ENCODE measurements at regions not wholly inside any gene's neighbourhood (a gene's known extent, or its start where the extent isn't known, plus 50 kb on each side); places are given as distances from the start of the nearest gene placed in this dataset.

- Histone ChIP-seq H3K4me3 (no peak overlapping the region), H2AFZ (ENCODE audit: low read depth, low read length) (no peak overlapping the region), H3K79me2 (ENCODE audit: control insufficient read depth, insufficient read depth, low read length) (no peaks in the 10 kb centered on the region), H3K36me3 (ENCODE audit: control insufficient read depth, insufficient read depth, low read length) (no peaks in the 10 kb centered on the region), H4K20me1 (replicated peaks; ENCODE audit: control insufficient read depth, insufficient read depth, low read length) (no peaks in the 10 kb centered on the region), H3K27ac (ENCODE audit: extremely low read depth, low read depth, low read length) (peak overlapping the region; percentile 39; the same call in 1 of the 3 replicates), H3K4me1 (replicated peaks in 1 of 2; ENCODE audit: control insufficient read depth in 2 of 2, insufficient read depth in 2 of 2, low read length in 2 of 2) (no peaks in the 10 kb centered on the region), H3K27me3 (ENCODE audit: control insufficient read depth in 2 of 2, insufficient read depth in 2 of 2, low read length in 2 of 2) (no peaks in the 10 kb centered on the region), H3K9ac (ENCODE audit: insufficient read depth in 1 of 2, low read depth in 2 of 2, low read length in 2 of 2) (no peak overlapping the region), H3K9me3 (replicated peaks; ENCODE audit: control insufficient read depth, insufficient read depth, low read depth, low read length) (no peaks in the 10 kb centered on the region), H3K4me2 (ENCODE audit: insufficient read depth, low read length) (no peak overlapping the region), H3K9me1 (ENCODE audit: control insufficient read depth, insufficient read depth, low read length) (no peaks in the 10 kb centered on the region)
- TF ChIP-seq ZNF507 (tag; conservative IDR thresholded peaks at IDR 0.05) (no peak), MAZ (CRISPR knock-in tag; conservative IDR thresholded peaks at IDR 0.05 in 1 of 2, IDR thresholded peaks at IDR 0.05 in 1 of 2) (no peak), NFIX (CRISPR knock-in tag; IDR thresholded peaks at IDR 0.05; ENCODE audit: low read depth) (no peak), ARID1B (IDR thresholded peaks at IDR 0.05) (peak; percentile 50; the same call in 1 of the 2 replicates), STAT5A (IDR thresholded peaks at IDR 0.05; ENCODE audit: borderline replicate concordance, low read length) (0 out of 2 replicates have a peak, but pooled peaks have one; percentile 27), TEAD4 (IDR thresholded peaks at IDR 0.05; ENCODE audit: low read length) (peak; percentile 46; the same call in 1 of the 2 replicates), TEAD4 (CRISPR knock-in tag; IDR thresholded peaks at IDR 0.05; ENCODE audit: borderline replicate concordance) (no peak), MCM2 (IDR thresholded peaks at IDR 0.05; ENCODE audit: low read depth) (no peak)
- intact Hi-C loops (cut with micrococcal nuclease) (no loop called here), in situ Hi-C loops (cut with MboI) (no loop called here)
- ChIA-PET POLR2A (no interaction called here), CTCF (ENCODE audit: low intra/inter-chr PET ratio) (no interaction called here)
- BruUV-seq (replicated peaks): no TSS peak
- DNase-seq (ENCODE audit: extremely low read depth in 1 of 4, low spot score in 3 of 4) (peak in 1 of 4 experiments; percentile 8), ATAC-seq (no peak), FAIRE-seq (no peak)
- WGBS (ENCODE audit: insufficient coverage, low coverage, missing lambda C conversion rate): 0% methylated on average over 2 of the region's 2 CpGs
These were observed 555.6 kb downstream of the PRR16 start for GRCh38 chr5:121019734-121020133.

GRCh38 chr5:121021681-121022080, 557.6 kb downstream of the PRR16 start:
- DNase-seq (ENCODE audit: extremely low read depth in 1 of 4, low spot score in 3 of 4): no peak
- WGBS (ENCODE audit: insufficient coverage, low coverage, missing lambda C conversion rate): 4% methylated on average over 5 of the region's 5 CpGs
- in situ Hi-C loops (cut with MboI): no loop called here
- H3K4me1 ChIP-seq (replicated peaks in 1 of 2; ENCODE audit: control insufficient read depth in 2 of 2, insufficient read depth in 2 of 2, low read length in 2 of 2): no peaks in the 10 kb centered on the region
- no peaks in the 10 kb centered on the region for H3K9me3 ChIP-seq (replicated peaks; ENCODE audit: control insufficient read depth, insufficient read depth, low read depth, low read length)
- FAIRE-seq: no peak
- no peak overlapping the region for H2AFZ ChIP-seq (ENCODE audit: low read depth, low read length)
- intact Hi-C loops (cut with micrococcal nuclease): no loop called here
- no peaks in the 10 kb centered on the region for H3K79me2 ChIP-seq (ENCODE audit: control insufficient read depth, insufficient read depth, low read length)
- no peak overlapping the region for H3K9ac ChIP-seq (ENCODE audit: insufficient read depth in 1 of 2, low read depth in 2 of 2, low read length in 2 of 2)
- H3K4me3 ChIP-seq: no peak overlapping the region
- H3K9me1 ChIP-seq (ENCODE audit: control insufficient read depth, insufficient read depth, low read length): no peaks in the 10 kb centered on the region
- no peak overlapping the region for H3K27ac ChIP-seq (ENCODE audit: extremely low read depth, low read depth, low read length)
- no peak overlapping the region for H3K4me2 ChIP-seq (ENCODE audit: insufficient read depth, low read length)
- ATAC-seq: no peak
- ChIA-PET CTCF (ENCODE audit: low intra/inter-chr PET ratio) (no interaction called here), POLR2A (no interaction called here)
- H3K27me3 ChIP-seq (ENCODE audit: control insufficient read depth in 2 of 2, insufficient read depth in 2 of 2, low read length in 2 of 2): no peaks in the 10 kb centered on the region
- H4K20me1 ChIP-seq (replicated peaks; ENCODE audit: control insufficient read depth, insufficient read depth, low read length): no peaks in the 10 kb centered on the region
- H3K36me3 ChIP-seq (ENCODE audit: control insufficient read depth, insufficient read depth, low read length): no peaks in the 10 kb centered on the region
- BruUV-seq (replicated peaks): no TSS peak
- no peak for TF ChIP-seq IRF9 (tag; IDR thresholded peaks at IDR 0.05)
- no peak for TF ChIP-seq NONO (IDR thresholded peaks at IDR 0.05; ENCODE audit: low read depth in 2 of 2, low read length in 1 of 2)
- TF ChIP-seq ZNF197 (CRISPR knock-in tag; IDR thresholded peaks at IDR 0.05; ENCODE audit: low read depth): no peak
- no peak for TF ChIP-seq TGIF2 (CRISPR knock-in tag; IDR thresholded peaks at IDR 0.05)
- no peak for TF ChIP-seq ZNF507 (tag; conservative IDR thresholded peaks at IDR 0.05)
- no peak for TF ChIP-seq DIDO1 (tag; IDR thresholded peaks at IDR 0.05; ENCODE audit: low read depth)
- no peak for TF ChIP-seq SRF (CRISPR knock-in tag; IDR thresholded peaks at IDR 0.05)
- TF ChIP-seq CBX1 (IDR thresholded peaks at IDR 0.05; ENCODE audit: low read depth): no peak
- no peak for TF ChIP-seq HNRNPK (IDR thresholded peaks at IDR 0.05; ENCODE audit: low read depth, low read length, poor library complexity, severe bottlenecking)
- no peak for TF ChIP-seq ZFX (CRISPR knock-in tag; IDR thresholded peaks at IDR 0.05)
- no peak for TF ChIP-seq POLR3G (IDR thresholded peaks at IDR 0.05; ENCODE audit: extremely low read depth, insufficient read length, insufficient replicate concordance)

Measured in K562 (cell line).